Epidermal melanocyte (primary cell): ENCODE measurements at regions not wholly inside any gene's neighbourhood (a gene's known extent, or its start where the extent isn't known, plus 50 kb on each side); places are given as distances from the start of the nearest gene placed in this dataset.

Source experiments
- DNase-seq: peaks from one replicate; pipeline ENCODE4 v3.0.0; 2011; ENCODE audit warnings: low spot score; ENCODE audit not compliant: insufficient read length

DNA sequence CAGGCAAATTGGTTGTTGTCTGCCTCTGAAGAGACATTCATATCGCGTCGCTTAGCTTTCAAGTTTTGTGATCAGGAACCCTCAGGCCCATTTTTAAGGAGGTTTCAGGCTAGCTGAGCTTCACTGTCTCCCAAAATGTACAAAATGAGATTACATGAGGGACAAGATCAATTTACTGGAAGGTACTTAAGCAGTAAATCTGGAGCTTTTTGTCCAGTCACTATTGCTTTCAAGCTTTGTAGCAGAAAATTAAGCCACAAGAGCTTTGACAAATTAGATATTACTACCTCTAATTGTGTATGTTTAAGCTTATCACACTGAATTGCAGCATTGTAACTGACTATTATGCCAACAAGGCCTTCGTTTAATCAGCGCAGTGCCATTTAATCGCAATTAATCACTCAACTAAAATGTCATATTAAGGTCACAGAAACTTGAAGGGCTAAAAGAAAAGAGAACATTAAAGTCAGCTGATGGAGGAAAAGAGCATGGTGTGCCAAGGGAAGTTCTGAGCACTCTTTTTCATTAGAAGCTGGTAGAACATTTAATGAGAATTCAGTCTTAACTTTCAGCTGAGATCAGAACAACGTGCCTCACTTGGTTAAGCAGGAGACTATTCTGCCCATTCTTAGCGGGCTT is 353.0 kb downstream of the FBXO8 start:
- DNase-seq = peak; percentile 23

GRCh38 chr4:173929921-173930320 is 353.5 kb downstream of the FBXO8 start:
- DNase-seq = no peak

- DNase-seq = no peak
These were observed 358.9 kb downstream of the FBXO8 start for GRCh38 chr4:173924561-173924960.

- no peak for DNase-seq
These were observed 363.6 kb downstream of the FBXO8 start for GRCh38 chr4:173919861-173920260.

DNA sequence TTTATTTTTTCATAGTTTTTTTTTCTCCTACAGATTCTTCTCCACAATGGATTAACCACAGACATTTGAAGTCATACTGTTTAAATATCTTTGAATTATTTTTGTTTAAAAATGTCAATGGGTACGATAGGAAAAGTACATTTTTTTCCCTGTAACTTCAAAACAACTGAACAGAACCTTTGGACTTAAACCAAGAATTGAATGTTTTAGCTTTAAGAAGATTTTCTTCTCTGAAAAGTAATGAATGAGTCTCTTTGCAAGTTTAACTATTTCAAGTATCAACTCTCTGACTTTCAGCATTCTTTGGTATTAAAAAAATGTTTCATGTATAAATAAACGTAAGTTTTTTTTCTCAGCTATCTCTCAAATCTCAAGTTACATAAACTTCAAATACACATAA is 364.3 kb downstream of the FBXO8 start:
- DNase-seq = no peak

DNA sequence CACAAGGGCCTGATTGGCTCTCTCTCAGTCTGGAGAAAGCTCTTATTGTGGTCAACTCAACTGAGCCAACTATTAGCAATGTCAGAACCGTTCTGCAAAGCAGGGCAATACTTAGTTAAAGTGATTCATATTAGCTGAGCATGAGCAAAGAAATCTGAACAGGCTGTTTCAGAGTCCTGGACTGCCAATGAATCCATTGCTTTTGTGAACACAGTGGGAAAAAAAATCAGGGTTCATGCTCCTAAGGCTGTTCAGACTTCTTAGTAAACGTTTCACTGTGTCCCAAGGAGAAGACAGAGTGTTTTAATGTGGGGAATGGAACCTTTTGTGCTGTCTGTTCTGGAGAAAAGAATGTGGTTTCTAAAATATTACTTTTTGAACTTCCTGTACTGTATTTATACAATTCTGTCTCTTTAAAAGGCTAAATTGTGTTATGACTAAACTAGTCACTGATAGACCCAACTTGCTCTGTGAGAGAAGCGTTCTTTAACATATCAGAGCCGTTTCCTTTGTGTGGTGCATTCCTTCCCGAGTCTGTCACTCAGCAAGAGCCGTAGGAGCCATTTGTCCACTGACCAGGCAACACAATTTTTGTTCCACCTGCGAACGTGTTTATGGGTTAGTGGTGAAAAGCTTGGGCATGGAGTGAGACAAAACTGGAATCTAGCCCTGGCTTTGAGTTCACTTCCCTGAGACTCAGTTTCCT is 366.1 kb downstream of the FBXO8 start:
- peak; percentile 22 for DNase-seq

- no peak for DNase-seq
These were observed 370.0 kb downstream of the FBXO8 start for GRCh38 chr4:173913496-173913895.

DNA sequence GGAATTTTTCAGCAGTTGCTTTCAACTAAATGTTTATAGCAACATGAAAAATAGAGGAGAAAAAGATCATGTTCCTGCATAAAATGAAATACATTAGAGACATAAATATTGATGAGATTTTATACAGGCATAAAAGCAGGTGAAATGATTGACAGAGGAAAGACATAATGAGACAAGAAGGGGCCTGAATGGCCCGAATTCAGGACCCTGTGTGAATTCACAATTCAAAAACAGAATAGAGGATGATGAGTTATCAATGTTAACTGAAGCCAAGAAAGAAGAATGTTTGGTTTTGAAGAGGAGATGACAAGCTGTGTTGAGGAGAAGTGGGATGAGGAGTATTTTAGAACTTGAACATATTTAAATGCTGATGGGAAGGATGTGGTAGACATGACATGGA is 371.1 kb downstream of the FBXO8 start:
- no peak for DNase-seq

- DNase-seq = no peak
These were observed 372.6 kb downstream of the FBXO8 start for GRCh38 chr4:173910891-173911290.

- DNase-seq = no peak
These were observed 374.2 kb downstream of the FBXO8 start for GRCh38 chr4:173909294-173909693.

- DNase-seq = no peak
These were observed 369.8 kb upstream of the HAND2 start for GRCh38 chr4:173899813-173900212.

- no peak for DNase-seq
These were observed 361.0 kb upstream of the HAND2 start for GRCh38 chr4:173891072-173891471.

DNA sequence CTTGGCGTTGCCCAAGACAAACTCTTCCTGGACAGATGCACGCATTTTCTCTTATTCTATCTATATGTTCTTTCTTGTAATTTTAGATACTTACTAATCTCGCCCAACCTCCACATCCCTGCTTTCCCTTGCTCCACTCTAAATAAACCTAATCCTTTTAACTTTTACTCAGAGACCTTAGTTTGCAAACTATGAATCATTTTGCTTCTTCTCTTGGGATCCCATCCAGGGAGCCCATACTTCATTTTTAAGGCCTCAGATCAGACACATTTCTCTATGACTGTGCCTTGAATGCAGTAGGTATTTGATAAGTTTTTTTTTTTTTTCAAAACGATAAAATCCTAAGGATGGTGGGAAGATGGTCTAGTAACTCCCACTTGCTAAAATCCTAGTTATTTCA is 353.8 kb upstream of the HAND2 start:
- DNase-seq = no peak

DNA sequence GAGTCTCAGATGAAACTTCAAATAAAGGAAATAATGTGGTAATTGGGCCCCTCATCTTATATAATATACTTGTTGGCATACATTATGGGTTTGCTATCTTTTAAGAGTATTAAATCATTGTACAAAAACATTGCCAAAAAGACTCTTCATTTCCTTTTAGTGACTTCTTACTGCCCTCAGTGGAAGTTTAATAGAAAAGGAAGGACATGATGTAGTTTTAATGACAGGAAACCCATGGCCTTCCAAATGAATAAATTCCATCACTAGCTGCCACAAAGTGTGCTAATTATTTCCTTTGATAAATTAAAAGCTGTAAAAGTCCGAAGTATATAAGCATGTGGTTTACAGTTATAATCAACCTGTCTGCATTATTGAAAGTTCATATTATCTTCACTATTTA is 350.9 kb upstream of the HAND2 start:
- no peak for DNase-seq

- DNase-seq = no peak
These were observed 349.5 kb upstream of the HAND2 start for GRCh38 chr4:173879509-173879908.

- no peak for DNase-seq
These were observed 348.7 kb upstream of the HAND2 start for GRCh38 chr4:173878701-173879100.

DNA sequence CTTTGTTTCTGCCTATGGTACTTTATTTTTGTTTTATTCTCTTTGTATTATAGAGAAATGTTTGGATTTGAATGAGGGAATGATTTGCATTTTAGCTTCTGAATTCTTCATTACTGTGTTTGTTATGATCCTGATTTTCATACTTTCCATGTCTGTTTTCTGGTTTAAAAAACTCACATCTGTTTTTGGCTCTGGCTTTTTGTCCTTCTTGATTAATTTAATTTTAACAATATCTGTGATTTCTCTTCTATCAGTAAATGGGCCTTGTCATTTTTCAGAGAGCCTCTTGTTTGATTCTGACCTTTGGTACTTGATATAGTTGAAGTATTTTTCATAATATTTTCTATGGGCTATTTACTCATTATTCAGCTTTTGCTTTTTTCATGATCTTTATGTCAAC is 341.6 kb upstream of the HAND2 start:
- DNase-seq = no peak

DNA sequence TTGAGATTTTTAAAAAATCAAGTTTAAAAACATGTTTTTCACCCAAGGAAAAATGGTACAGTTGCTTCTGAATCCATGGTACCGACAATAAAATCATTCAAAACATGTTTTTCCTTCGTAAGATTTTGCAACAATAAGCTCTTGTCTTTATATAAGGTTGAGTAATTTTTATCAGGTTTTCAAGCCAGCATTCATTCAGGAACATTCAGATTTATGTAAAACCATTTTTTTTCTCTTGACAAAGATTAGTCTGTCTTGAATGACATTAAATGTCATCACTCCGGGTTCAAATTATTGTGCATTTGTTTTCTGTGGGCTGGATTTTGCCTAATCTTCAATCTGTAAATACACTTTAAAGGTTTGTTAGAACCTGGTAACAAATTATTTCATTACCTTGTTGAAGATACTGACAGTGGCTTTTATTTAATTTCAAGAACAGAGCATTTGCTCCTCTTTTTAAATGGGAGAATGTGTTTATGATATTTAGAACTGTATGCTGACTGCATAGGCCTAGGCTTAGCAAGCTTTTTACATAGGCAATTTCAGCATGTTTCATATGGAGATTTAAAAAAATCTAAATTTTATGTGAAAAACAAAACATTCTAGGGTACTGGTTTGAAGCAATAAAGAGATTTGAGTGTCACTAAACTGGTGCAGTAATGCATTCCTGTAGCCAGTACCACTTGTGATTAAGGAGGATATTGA is 336.4 kb upstream of the HAND2 start:
- no peak for DNase-seq

GRCh38 chr4:173862754-173863153 is 332.7 kb upstream of the HAND2 start:
- no peak for DNase-seq

- no peak for DNase-seq
These were observed 330.1 kb upstream of the HAND2 start for GRCh38 chr4:173860094-173860493.

GRCh38 chr4:173859091-173859713 is 329.2 kb upstream of the HAND2 start:
- no peak for DNase-seq

GRCh38 chr4:173858471-173858870 is 328.4 kb upstream of the HAND2 start:
- no peak for DNase-seq
